ENCODE measurements at regions not wholly inside any gene's neighbourhood (a gene's known extent, or its start where the extent isn't known, plus 50 kb on each side); places are given as distances from the start of the nearest gene placed in this dataset.
"Not testable (repeated sequence)": the region's sequence is repeated elsewhere in the genome, so short reads cannot be mapped to it uniquely, and the experiment has no call there.

GRCh38 chr6:167690931-167691330 is 135.8 kb upstream of the AFDN start:
- H3K36me3 Mint-ChIP-seq (ENCODE audit: low read depth): no peaks in the 10 kb centered on the region
- H3K4me3 Mint-ChIP-seq: no peak overlapping the region
- no peak for TF ChIP-seq CTCF (IDR thresholded peaks at IDR 0.05)
- ChIA-PET CTCF (no interaction called here), POLR2A (no interaction called here)
- H3K27ac Mint-ChIP-seq: no peak overlapping the region
- H3K4me1 Mint-ChIP-seq (ENCODE audit: low read depth): no peaks in the 10 kb centered on the region
- H3K9me3 Mint-ChIP-seq: peaks cover 2% of the 10 kb centered on the region
- DNase-seq (no peak), ATAC-seq (no peak)
- intact Hi-C loops (cut with micrococcal nuclease): no loop called here
- peaks cover 16% of the 10 kb centered on the region for H3K27me3 Mint-ChIP-seq

GRCh38 chr6:167691533-167692312 is 135.0 kb upstream of the AFDN start:
- no peaks in the 10 kb centered on the region for H3K36me3 Mint-ChIP-seq (ENCODE audit: low read depth)
- H3K4me1 Mint-ChIP-seq (ENCODE audit: low read depth): no peaks in the 10 kb centered on the region
- peaks cover under 1% of the 10 kb centered on the region for H3K9me3 Mint-ChIP-seq
- ChIA-PET POLR2A (no interaction called here), CTCF (no interaction called here)
- no peak for DNase-seq
- ATAC-seq: no peak
- intact Hi-C loops (cut with micrococcal nuclease): no loop called here
- H3K27ac Mint-ChIP-seq: no peak overlapping the region
- TF ChIP-seq CTCF (IDR thresholded peaks at IDR 0.05): no peak
- H3K27me3 Mint-ChIP-seq: peaks cover 13% of the 10 kb centered on the region
- no peak overlapping the region for H3K4me3 Mint-ChIP-seq

- POLR2A ChIA-PET; H3K4me3 Mint-ChIP-seq; ATAC-seq; intact Hi-C loops (cut with micrococcal nuclease); H3K36me3 Mint-ChIP-seq (ENCODE audit: low read depth); H3K9me3 Mint-ChIP-seq; CTCF ChIA-PET; DNase-seq; H3K27ac Mint-ChIP-seq; H3K4me1 Mint-ChIP-seq (ENCODE audit: low read depth): not testable (repeated sequence)
- peaks cover 12% of the 10 kb centered on the region for H3K27me3 Mint-ChIP-seq
These were observed 133.2 kb upstream of the AFDN start for GRCh38 chr6:167693478-167693877.

GRCh38 chr6:167695831-167696230 is 130.9 kb upstream of the AFDN start:
- TF ChIP-seq CTCF (IDR thresholded peaks at IDR 0.05): no peak
- H3K9me3 Mint-ChIP-seq: no peaks in the 10 kb centered on the region
- ATAC-seq (no peak), DNase-seq (no peak)
- intact Hi-C loops (cut with micrococcal nuclease): no loop called here
- no peaks in the 10 kb centered on the region for H3K36me3 Mint-ChIP-seq (ENCODE audit: low read depth)
- H3K4me1 Mint-ChIP-seq (ENCODE audit: low read depth): peaks cover 18% of the 10 kb centered on the region
- ChIA-PET POLR2A (no interaction called here), CTCF (no interaction called here)
- no peak overlapping the region for H3K27ac Mint-ChIP-seq
- H3K27me3 Mint-ChIP-seq: peaks cover 17% of the 10 kb centered on the region
- no peak overlapping the region for H3K4me3 Mint-ChIP-seq

- no peaks in the 10 kb centered on the region for H3K9me3 Mint-ChIP-seq
- no peak overlapping the region for H3K4me3 Mint-ChIP-seq
- intact Hi-C loops (cut with micrococcal nuclease): no loop called here
- peaks cover 17% of the 10 kb centered on the region for H3K27me3 Mint-ChIP-seq
- DNase-seq (no peak), ATAC-seq (no peak)
- POLR2A ChIA-PET: no interaction called here
- H3K4me1 Mint-ChIP-seq (ENCODE audit: low read depth): peaks cover 18% of the 10 kb centered on the region
- H3K27ac Mint-ChIP-seq: no peak overlapping the region
- TF ChIP-seq CTCF (IDR thresholded peaks at IDR 0.05): no peak
- H3K36me3 Mint-ChIP-seq (ENCODE audit: low read depth): no peaks in the 10 kb centered on the region
- CTCF ChIA-PET: no interaction called here
These were observed 130.4 kb upstream of the AFDN start for GRCh38 chr6:167696296-167696695.
